ENCODE measurements at regions not wholly inside any gene's neighbourhood (a gene's known extent, or its start where the extent isn't known, plus 50 kb on each side); places are given as distances from the start of the nearest gene placed in this dataset.

DNA sequence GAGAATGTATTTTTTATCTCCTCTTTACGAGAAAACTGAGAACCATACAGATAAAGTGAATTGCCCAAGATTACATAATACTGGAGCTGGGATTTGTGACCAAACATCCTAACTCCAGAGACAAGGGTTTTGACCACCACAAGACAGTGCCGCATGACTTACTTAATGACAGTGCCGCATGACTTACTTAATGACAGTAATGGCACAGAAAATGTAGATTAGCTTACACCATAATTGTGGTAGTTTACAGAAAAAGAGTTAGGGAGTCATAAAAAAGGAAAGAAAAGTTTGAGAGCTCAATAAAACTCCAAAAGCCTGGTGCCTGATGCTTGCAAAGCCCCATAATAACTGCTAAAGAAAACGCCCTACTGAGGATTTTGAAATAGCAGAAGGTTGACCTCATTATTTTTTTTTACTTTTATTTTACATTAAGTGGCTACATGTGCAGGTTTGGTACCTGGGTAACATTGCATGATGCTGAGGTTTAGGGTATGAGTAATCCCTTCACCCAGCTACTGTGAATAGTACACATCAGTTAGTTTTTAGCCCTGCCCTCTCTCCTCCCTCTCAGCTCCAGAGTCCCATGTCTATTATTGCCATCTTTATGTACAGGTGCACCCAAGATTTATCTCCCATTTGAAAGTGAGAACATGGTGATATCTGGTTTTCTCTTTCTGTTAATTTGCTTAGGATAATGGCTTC, 310.0 kb upstream of the UBE2E3 start:
- Histone ChIP-seq H3K27me3 (ENCODE audit: control insufficient read depth, insufficient read depth, low read length) (no peaks in the 10 kb centered on the region), H3K4me2 (ENCODE audit: low read length) (no peak overlapping the region), H3K36me3 (ENCODE audit: insufficient read depth, low read length) (no peaks in the 10 kb centered on the region), H3K9ac (ENCODE audit: low read depth, low read length) (no peak overlapping the region), H3K4me3 (ENCODE audit: low read length) (no peak overlapping the region), H3K9me3 (replicated peaks; ENCODE audit: low read length) (no peaks in the 10 kb centered on the region), H3K4me1 (ENCODE audit: control insufficient read depth, insufficient read depth, low read length) (no peaks in the 10 kb centered on the region)

- H3K9ac ChIP-seq (ENCODE audit: low read depth, low read length), result no peak overlapping the region
- H3K4me3 ChIP-seq (ENCODE audit: low read length), result no peak overlapping the region
- H3K4me1 ChIP-seq (ENCODE audit: control insufficient read depth, insufficient read depth, low read length), result no peaks in the 10 kb centered on the region
- no peaks in the 10 kb centered on the region for H3K9me3 ChIP-seq (replicated peaks; ENCODE audit: low read length)
- H3K36me3 ChIP-seq (ENCODE audit: insufficient read depth, low read length), result no peaks in the 10 kb centered on the region
- H3K27me3 ChIP-seq (ENCODE audit: control insufficient read depth, insufficient read depth, low read length), result no peaks in the 10 kb centered on the region
- H3K4me2 ChIP-seq (ENCODE audit: low read length), result no peak overlapping the region
Measured at GRCh38 chr2:180669016-180669415, 311.4 kb upstream of the UBE2E3 start.

- H3K9ac ChIP-seq (ENCODE audit: low read depth, low read length), result no peak overlapping the region
- no peak overlapping the region for H3K4me3 ChIP-seq (ENCODE audit: low read length)
- H3K27me3 ChIP-seq (ENCODE audit: control insufficient read depth, insufficient read depth, low read length), result no peaks in the 10 kb centered on the region
- no peaks in the 10 kb centered on the region for H3K36me3 ChIP-seq (ENCODE audit: insufficient read depth, low read length)
- no peaks in the 10 kb centered on the region for H3K9me3 ChIP-seq (replicated peaks; ENCODE audit: low read length)
- peaks cover 5% of the 10 kb centered on the region for H3K4me1 ChIP-seq (ENCODE audit: control insufficient read depth, insufficient read depth, low read length)
- H3K4me2 ChIP-seq (ENCODE audit: low read length), result no peak overlapping the region
Measured at GRCh38 chr2:180664507-180664906, 315.9 kb upstream of the UBE2E3 start.

DNA sequence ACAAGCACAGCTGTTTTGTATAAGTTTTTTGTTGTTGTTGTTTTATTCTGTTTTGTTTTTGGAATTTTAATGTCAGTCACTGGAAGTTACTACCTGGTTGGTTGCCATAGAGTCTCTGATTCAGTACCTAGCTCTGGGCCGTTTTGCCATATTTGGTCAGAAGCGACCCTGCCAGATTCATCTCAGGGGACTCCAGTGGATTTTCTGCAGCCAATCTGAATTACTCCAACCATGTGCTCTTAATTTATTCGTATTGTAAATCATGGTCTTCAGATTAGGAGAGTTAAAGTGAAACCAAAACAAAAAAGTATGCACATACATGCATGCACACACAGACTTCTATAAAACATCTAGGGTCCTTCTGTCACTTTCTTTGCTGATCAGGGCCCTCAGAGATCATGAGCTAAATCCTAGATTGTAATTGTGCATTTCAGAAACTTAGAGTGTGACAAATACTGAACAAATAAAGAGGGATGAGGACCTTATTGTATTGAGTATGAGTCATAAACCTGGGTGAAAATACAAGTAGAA, 317.4 kb upstream of the UBE2E3 start:
- no peaks in the 10 kb centered on the region for H3K27me3 ChIP-seq (ENCODE audit: control insufficient read depth, insufficient read depth, low read length)
- H3K9ac ChIP-seq (ENCODE audit: low read depth, low read length), result no peak overlapping the region
- H3K9me3 ChIP-seq (replicated peaks; ENCODE audit: low read length), result no peaks in the 10 kb centered on the region
- no peak overlapping the region for H3K4me3 ChIP-seq (ENCODE audit: low read length)
- H3K36me3 ChIP-seq (ENCODE audit: insufficient read depth, low read length), result no peaks in the 10 kb centered on the region
- peaks cover 5% of the 10 kb centered on the region for H3K4me1 ChIP-seq (ENCODE audit: control insufficient read depth, insufficient read depth, low read length)
- no peak overlapping the region for H3K4me2 ChIP-seq (ENCODE audit: low read length)

DNA sequence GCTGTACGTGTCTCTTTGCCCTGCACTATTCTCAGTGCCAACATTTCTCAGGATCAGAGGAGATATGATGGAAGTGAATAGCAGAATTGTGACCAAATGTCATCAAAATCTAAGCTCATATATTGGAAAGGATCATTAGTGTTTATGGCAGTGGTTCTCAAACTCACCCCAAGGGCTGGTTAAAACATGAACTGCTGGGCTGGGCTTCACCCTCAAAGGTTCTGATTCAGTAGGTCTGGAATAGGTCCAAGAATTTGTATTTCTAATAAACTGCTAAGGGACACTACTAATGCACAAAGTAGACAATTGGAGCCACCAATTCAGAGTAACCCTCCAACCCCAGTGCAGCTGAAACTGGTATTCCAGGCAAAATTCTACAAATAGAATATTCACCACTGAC, 317.9 kb upstream of the UBE2E3 start:
- H3K9me3 ChIP-seq (replicated peaks; ENCODE audit: low read length), result no peaks in the 10 kb centered on the region
- no peak overlapping the region for H3K4me2 ChIP-seq (ENCODE audit: low read length)
- H3K27me3 ChIP-seq (ENCODE audit: control insufficient read depth, insufficient read depth, low read length), result no peaks in the 10 kb centered on the region
- peaks cover 5% of the 10 kb centered on the region for H3K4me1 ChIP-seq (ENCODE audit: control insufficient read depth, insufficient read depth, low read length)
- H3K4me3 ChIP-seq (ENCODE audit: low read length), result no peak overlapping the region
- no peaks in the 10 kb centered on the region for H3K36me3 ChIP-seq (ENCODE audit: insufficient read depth, low read length)
- H3K9ac ChIP-seq (ENCODE audit: low read depth, low read length), result no peak overlapping the region

GRCh38 chr2:180661686-180662030, 318.7 kb upstream of the UBE2E3 start:
- H3K36me3 ChIP-seq (ENCODE audit: insufficient read depth, low read length), result no peaks in the 10 kb centered on the region
- no peak overlapping the region for H3K4me2 ChIP-seq (ENCODE audit: low read length)
- peaks cover 11% of the 10 kb centered on the region for H3K4me1 ChIP-seq (ENCODE audit: control insufficient read depth, insufficient read depth, low read length)
- no peaks in the 10 kb centered on the region for H3K27me3 ChIP-seq (ENCODE audit: control insufficient read depth, insufficient read depth, low read length)
- H3K9ac ChIP-seq (ENCODE audit: low read depth, low read length), result no peak overlapping the region
- no peaks in the 10 kb centered on the region for H3K9me3 ChIP-seq (replicated peaks; ENCODE audit: low read length)
- no peak overlapping the region for H3K4me3 ChIP-seq (ENCODE audit: low read length)

DNA sequence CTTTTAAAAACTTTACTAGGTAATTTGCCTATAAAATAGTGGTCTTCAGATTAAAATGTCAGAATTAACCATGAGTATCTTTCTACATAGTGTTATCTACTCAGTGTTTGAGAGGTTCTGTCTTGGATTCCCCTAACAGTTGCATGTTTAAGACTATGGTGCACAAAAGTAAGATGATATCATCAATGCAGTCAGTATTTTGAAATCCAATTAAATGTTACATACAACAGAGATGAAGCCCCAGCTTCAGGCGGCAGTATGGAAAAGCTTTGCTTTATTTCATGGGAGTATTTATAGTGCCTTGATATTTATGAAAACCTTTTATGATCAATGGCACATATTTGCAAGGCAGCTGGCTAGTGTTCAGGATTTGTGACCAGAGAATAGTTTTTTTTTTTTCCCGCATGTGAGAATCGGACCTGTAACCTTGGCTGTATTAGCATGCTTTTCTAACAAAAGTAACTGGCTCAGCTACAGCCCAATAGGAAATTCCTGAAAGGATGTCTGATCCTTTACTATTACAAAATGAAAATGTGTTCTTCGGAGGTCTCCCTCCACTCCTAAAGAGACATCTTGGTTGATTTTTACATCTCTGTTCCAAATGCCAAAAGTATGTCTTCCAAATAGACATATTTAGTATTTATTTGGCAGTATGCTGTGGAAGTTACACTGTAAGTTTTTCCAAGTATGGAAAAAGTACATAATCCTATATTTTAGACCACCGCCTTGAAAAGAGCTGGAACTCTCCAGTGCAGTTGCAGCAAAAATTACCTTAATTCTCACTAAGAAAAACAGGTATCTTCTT, 319.3 kb upstream of the UBE2E3 start:
- Histone ChIP-seq H3K4me3 (ENCODE audit: low read length) (no peak overlapping the region), H3K4me2 (ENCODE audit: low read length) (no peak overlapping the region), H3K27me3 (ENCODE audit: control insufficient read depth, insufficient read depth, low read length) (no peaks in the 10 kb centered on the region), H3K4me1 (ENCODE audit: control insufficient read depth, insufficient read depth, low read length) (peaks cover 16% of the 10 kb centered on the region), H3K9ac (ENCODE audit: low read depth, low read length) (no peak overlapping the region), H3K9me3 (replicated peaks; ENCODE audit: low read length) (no peaks in the 10 kb centered on the region), H3K36me3 (ENCODE audit: insufficient read depth, low read length) (no peaks in the 10 kb centered on the region)

GRCh38 chr2:180660207-180660606, 320.2 kb upstream of the UBE2E3 start:
- no peaks in the 10 kb centered on the region for H3K27me3 ChIP-seq (ENCODE audit: control insufficient read depth, insufficient read depth, low read length)
- H3K4me2 ChIP-seq (ENCODE audit: low read length), result no peak overlapping the region
- H3K9ac ChIP-seq (ENCODE audit: low read depth, low read length), result no peak overlapping the region
- H3K4me3 ChIP-seq (ENCODE audit: low read length), result no peak overlapping the region
- no peaks in the 10 kb centered on the region for H3K36me3 ChIP-seq (ENCODE audit: insufficient read depth, low read length)
- peaks cover 17% of the 10 kb centered on the region for H3K4me1 ChIP-seq (ENCODE audit: control insufficient read depth, insufficient read depth, low read length)
- no peaks in the 10 kb centered on the region for H3K9me3 ChIP-seq (replicated peaks; ENCODE audit: low read length)

DNA sequence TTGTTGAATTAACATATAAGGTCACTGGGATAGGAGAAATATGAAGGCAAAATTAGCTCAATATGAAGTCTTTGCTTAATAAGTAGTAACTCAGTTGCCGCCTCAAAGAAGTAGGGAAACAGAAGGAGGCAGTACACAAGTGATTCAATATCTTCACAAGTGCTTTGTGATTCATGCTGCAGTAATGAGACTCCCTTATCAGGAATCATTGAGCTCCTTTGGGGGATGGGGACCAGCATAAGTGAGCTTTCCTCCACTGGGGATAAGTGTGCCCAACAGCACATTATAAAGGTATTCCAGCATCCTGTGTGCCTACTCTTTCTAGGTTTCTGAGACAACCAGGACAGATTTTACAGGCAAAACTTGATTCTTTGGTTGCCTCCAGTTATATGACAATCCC, 323.4 kb upstream of the UBE2E3 start:
- no peak overlapping the region for H3K4me3 ChIP-seq (ENCODE audit: low read length)
- H3K9ac ChIP-seq (ENCODE audit: low read depth, low read length), result no peak overlapping the region
- no peak overlapping the region for H3K4me2 ChIP-seq (ENCODE audit: low read length)
- H3K36me3 ChIP-seq (ENCODE audit: insufficient read depth, low read length), result no peaks in the 10 kb centered on the region
- peaks cover 12% of the 10 kb centered on the region for H3K4me1 ChIP-seq (ENCODE audit: control insufficient read depth, insufficient read depth, low read length)
- no peaks in the 10 kb centered on the region for H3K27me3 ChIP-seq (ENCODE audit: control insufficient read depth, insufficient read depth, low read length)
- H3K9me3 ChIP-seq (replicated peaks; ENCODE audit: low read length), result no peaks in the 10 kb centered on the region

- H3K4me2 ChIP-seq (ENCODE audit: low read length), result no peak overlapping the region
- H3K9ac ChIP-seq (ENCODE audit: low read depth, low read length), result no peak overlapping the region
- no peaks in the 10 kb centered on the region for H3K27me3 ChIP-seq (ENCODE audit: control insufficient read depth, insufficient read depth, low read length)
- no peak overlapping the region for H3K4me3 ChIP-seq (ENCODE audit: low read length)
- H3K36me3 ChIP-seq (ENCODE audit: insufficient read depth, low read length), result no peaks in the 10 kb centered on the region
- peaks cover 12% of the 10 kb centered on the region for H3K4me1 ChIP-seq (ENCODE audit: control insufficient read depth, insufficient read depth, low read length)
- H3K9me3 ChIP-seq (replicated peaks; ENCODE audit: low read length), result no peaks in the 10 kb centered on the region
Measured at GRCh38 chr2:180656455-180656847, 324.0 kb upstream of the UBE2E3 start.

DNA sequence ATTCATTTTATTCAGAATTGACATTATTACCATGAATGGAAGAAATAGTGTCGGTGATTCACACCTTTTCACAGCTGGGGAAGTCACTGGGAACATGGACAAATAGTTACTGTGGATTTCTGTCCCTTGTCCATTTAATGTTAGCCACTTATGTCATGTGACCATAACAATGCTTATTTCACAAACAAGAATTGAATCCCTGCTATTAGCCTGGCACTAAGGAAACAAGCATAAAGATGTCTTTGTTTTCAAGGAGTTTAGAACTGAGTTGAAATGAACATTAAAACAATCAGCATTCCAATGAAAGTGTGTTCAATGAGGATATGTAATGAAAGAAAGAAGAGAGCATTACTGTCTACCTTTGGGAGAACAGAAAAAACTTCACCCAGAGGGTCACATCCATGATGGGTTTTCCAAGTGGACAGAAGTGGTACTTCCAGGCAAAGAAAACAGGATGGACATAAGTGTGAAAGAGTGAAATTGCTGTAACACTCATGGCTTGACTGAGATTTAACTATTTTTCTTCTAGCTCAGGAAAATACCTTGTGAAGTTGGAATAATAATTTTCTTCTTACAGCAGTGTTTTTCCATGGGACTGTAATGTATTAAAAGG, 324.5 kb upstream of the UBE2E3 start:
- Histone ChIP-seq H3K4me1 (ENCODE audit: control insufficient read depth, insufficient read depth, low read length) (peaks cover 12% of the 10 kb centered on the region), H3K36me3 (ENCODE audit: insufficient read depth, low read length) (no peaks in the 10 kb centered on the region), H3K9ac (ENCODE audit: low read depth, low read length) (no peak overlapping the region), H3K4me2 (ENCODE audit: low read length) (no peak overlapping the region), H3K4me3 (ENCODE audit: low read length) (no peak overlapping the region), H3K9me3 (replicated peaks; ENCODE audit: low read length) (no peaks in the 10 kb centered on the region), H3K27me3 (ENCODE audit: control insufficient read depth, insufficient read depth, low read length) (no peaks in the 10 kb centered on the region)
